HG02943 (cell line): ENCODE measurements at regions not wholly inside any gene's neighbourhood (a gene's known extent, or its start where the extent isn't known, plus 50 kb on each side); places are given as distances from the start of the nearest gene placed in this dataset.

ENCODE experiments used
- ATAC-seq: cut with Tn5 transposase; IDR thresholded peaks from one replicate; pipeline ENCODE4 v1.9.1; 2021; ENCODE audit warnings: mild to moderate bottlenecking, low read depth, moderate library complexity; ENCODE audit not compliant: unreplicated experiment

- no peak for ATAC-seq
These were observed 389.8 kb upstream of the ADGRL2 start for GRCh38 chr1:81410941-81411340.

GRCh38 chr1:81410351-81410750, 390.4 kb upstream of the ADGRL2 start:
- no peak for ATAC-seq

- no peak for ATAC-seq
These were observed 390.9 kb upstream of the ADGRL2 start for GRCh38 chr1:81409780-81410274.

- no peak for ATAC-seq
These were observed 391.5 kb upstream of the ADGRL2 start for GRCh38 chr1:81409262-81409661.

GRCh38 chr1:81408419-81408818, 392.3 kb upstream of the ADGRL2 start:
- no peak for ATAC-seq

GRCh38 chr1:81407000-81407821, 393.5 kb upstream of the ADGRL2 start:
- ATAC-seq: no peak

- ATAC-seq: no peak
These were observed 394.3 kb upstream of the ADGRL2 start for GRCh38 chr1:81406292-81406999.

- no peak for ATAC-seq
These were observed 402.7 kb upstream of the ADGRL2 start for GRCh38 chr1:81398041-81398440.

GRCh38 chr1:81392526-81393226, 408.1 kb upstream of the ADGRL2 start:
- no peak for ATAC-seq

GRCh38 chr1:81391125-81391828, 409.5 kb upstream of the ADGRL2 start:
- no peak for ATAC-seq

- no peak for ATAC-seq
These were observed 412.3 kb upstream of the ADGRL2 start for GRCh38 chr1:81388435-81388834.

- no peak for ATAC-seq
These were observed 413.3 kb upstream of the ADGRL2 start for GRCh38 chr1:81387446-81387845.

GRCh38 chr1:81382561-81382960, 418.2 kb upstream of the ADGRL2 start:
- ATAC-seq: no peak

GRCh38 chr1:81381881-81382280, 418.9 kb upstream of the ADGRL2 start:
- ATAC-seq: no peak

GRCh38 chr1:81380436-81380835, 420.3 kb upstream of the ADGRL2 start:
- no peak for ATAC-seq

GRCh38 chr1:81379430-81379829, 421.3 kb upstream of the ADGRL2 start:
- no peak for ATAC-seq

- ATAC-seq: no peak
These were observed 423.3 kb upstream of the ADGRL2 start for GRCh38 chr1:81377406-81377805.

- ATAC-seq: no peak
These were observed 424.7 kb upstream of the ADGRL2 start for GRCh38 chr1:81375884-81376548.

GRCh38 chr1:81374481-81374880, 426.3 kb upstream of the ADGRL2 start:
- no peak for ATAC-seq

GRCh38 chr1:81371864-81372263, 428.9 kb upstream of the ADGRL2 start:
- no peak for ATAC-seq
